Fibroblast of pulmonary artery (primary cell): ENCODE measurements at regions not wholly inside any gene's neighbourhood (a gene's known extent, or its start where the extent isn't known, plus 50 kb on each side); places are given as distances from the start of the nearest gene placed in this dataset.

Source experiments
- DNase-seq: peaks from one replicate; pipeline ENCODE4 v3.0.0-alpha.2; 2010; ENCODE audit warnings: low read depth
- H3K4me3 ChIP-seq: replicated peaks from 2 replicates; pipeline ENCODE4 v1.5.1; 2011; ENCODE audit warnings: low read depth, mild to moderate bottlenecking, control low read depth, low read length, moderate library complexity
- CTCF ChIP-seq: IDR thresholded peaks from 2 replicates; pipeline ENCODE4 v1.5.1; 2011; ENCODE audit warnings: mild to moderate bottlenecking, control low read depth, low read length, inconsistent platforms; ENCODE audit errors: missing control alignments

GRCh38 chr1:101435831-101436511 lies 199.2 kb downstream of the S1PR1 start:
- H3K4me3 ChIP-seq, result no peak overlapping the region
- DNase-seq, result no peak
- no peak for TF ChIP-seq CTCF

GRCh38 chr1:101437800-101438199 lies 201.0 kb downstream of the S1PR1 start:
- TF ChIP-seq CTCF, result no peak
- no peak for DNase-seq
- no peak overlapping the region for H3K4me3 ChIP-seq

GRCh38 chr1:101438359-101438758 lies 201.5 kb downstream of the S1PR1 start:
- peak; percentile 21 for DNase-seq
- peak; percentile 38 for TF ChIP-seq CTCF
- H3K4me3 ChIP-seq, result no peak overlapping the region

- H3K4me3 ChIP-seq, result no peak overlapping the region
- TF ChIP-seq CTCF, result no peak
- no peak for DNase-seq
Measured at GRCh38 chr1:101440485-101440884, 203.7 kb downstream of the S1PR1 start.

GRCh38 chr1:101444381-101444780 lies 207.6 kb downstream of the S1PR1 start:
- no peak overlapping the region for H3K4me3 ChIP-seq
- DNase-seq, result no peak
- TF ChIP-seq CTCF, result no peak

GRCh38 chr1:101444873-101445618 lies 208.2 kb downstream of the S1PR1 start:
- H3K4me3 ChIP-seq, result no peak overlapping the region
- TF ChIP-seq CTCF, result no peak
- no peak for DNase-seq
